Fibroblast of villous mesenchyme (primary cell): ENCODE measurements at regions not wholly inside any gene's neighbourhood (a gene's known extent, or its start where the extent isn't known, plus 50 kb on each side); places are given as distances from the start of the nearest gene placed in this dataset.

Source experiments
- DNase-seq: peaks from one replicate; pipeline ENCODE4 v3.0.0-alpha.2; 2010; ENCODE audit warnings: low read depth
- H3K4me3 ChIP-seq: 2 replicates; pipeline ENCODE4 v1.5.1; 2011; ENCODE audit warnings: low read depth, mild to moderate bottlenecking, low read length
- TF ChIP-seq, protein P1 (sequence below): IDR thresholded peaks from 2 replicates; pipeline ENCODE4 v1.5.1; 2012; ENCODE audit warnings: low read depth, mild to moderate bottlenecking, low read length; ENCODE audit not compliant: insufficient read depth

DNA sequence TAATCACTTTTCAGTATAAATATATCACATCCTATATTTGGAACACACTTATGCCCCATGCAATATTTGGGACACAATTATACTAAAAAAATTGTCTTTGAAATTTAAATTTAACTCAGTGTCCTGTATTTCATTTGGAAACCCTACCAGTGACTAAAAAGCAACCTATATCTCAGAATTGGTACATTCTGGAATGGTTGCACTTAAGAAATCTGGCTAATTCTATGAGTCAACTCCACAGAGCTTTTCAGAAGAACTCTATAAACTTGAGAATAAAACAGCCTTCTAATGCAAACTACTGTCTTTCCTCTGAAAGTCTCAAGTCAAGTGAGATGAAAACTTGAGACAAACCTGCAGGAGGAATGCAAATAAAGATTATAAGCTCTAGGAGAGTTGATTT lies 320.2 kb downstream of the MAFB start:
- H3K4me3 ChIP-seq: no peak overlapping the region
- TF ChIP-seq, protein P1, sequence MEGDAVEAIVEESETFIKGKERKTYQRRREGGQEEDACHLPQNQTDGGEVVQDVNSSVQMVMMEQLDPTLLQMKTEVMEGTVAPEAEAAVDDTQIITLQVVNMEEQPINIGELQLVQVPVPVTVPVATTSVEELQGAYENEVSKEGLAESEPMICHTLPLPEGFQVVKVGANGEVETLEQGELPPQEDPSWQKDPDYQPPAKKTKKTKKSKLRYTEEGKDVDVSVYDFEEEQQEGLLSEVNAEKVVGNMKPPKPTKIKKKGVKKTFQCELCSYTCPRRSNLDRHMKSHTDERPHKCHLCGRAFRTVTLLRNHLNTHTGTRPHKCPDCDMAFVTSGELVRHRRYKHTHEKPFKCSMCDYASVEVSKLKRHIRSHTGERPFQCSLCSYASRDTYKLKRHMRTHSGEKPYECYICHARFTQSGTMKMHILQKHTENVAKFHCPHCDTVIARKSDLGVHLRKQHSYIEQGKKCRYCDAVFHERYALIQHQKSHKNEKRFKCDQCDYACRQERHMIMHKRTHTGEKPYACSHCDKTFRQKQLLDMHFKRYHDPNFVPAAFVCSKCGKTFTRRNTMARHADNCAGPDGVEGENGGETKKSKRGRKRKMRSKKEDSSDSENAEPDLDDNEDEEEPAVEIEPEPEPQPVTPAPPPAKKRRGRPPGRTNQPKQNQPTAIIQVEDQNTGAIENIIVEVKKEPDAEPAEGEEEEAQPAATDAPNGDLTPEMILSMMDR: no peak
- no peak for DNase-seq

DNA sequence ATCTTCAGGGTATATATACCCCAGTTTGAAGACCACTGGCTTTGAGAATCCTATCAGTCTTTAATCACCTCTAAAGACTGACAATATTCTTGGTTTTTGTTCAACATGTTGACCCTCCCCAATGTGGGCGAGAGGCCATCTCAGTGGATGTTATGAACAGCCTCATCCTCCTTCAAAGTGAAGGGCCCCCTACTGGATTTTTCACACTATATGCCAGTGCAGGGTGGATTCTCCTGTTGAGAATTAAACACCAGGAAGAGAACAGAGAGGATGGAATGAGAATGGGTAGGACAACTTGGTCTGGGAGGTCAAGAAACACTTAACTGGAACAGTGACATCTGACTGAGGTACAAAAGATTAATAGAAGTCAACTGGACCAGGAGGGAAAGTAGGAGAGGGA lies 327.1 kb downstream of the MAFB start:
- no peak for DNase-seq
- no peak overlapping the region for H3K4me3 ChIP-seq
- TF ChIP-seq, protein P1: no peak

DNA sequence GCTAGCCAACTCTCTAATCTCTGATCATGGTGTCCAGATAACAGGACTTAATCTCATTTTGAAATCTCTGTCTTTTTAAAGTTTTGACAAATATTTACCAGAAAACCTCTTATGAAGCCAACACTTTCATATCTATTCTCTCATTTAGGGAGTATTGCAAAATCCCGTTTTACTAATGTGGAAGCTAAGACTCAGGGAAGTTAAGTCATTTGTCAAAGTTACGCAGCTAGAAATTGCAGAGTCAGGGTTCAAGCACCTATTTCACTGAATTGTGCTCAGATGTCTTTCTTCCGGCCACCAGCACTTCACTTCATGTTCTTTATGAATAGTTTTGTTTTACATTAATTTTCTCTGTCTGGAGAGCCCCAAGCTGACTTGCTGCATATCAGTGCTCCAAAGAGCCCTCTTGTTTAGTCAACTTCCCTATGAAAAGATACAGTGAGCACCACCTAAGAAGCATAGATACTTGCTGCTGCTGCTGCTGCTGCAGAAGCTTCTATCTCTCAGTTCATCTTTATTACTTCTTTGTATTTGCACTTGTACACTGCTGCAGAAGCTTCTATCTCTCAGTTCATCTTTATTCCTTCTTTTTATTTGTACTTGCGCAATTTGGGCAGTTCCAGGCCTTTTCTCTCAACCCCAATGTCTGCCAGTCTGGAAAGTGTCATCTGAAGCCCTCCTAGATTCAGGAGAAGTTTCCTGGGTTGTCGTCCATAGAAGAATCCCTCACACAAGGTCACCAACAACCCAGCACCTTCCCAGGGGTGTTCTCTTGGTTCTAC lies 329.7 kb downstream of the MAFB start:
- TF ChIP-seq, protein P1: no peak
- H3K4me3 ChIP-seq: no peak overlapping the region
- peak; percentile 2 for DNase-seq

DNA sequence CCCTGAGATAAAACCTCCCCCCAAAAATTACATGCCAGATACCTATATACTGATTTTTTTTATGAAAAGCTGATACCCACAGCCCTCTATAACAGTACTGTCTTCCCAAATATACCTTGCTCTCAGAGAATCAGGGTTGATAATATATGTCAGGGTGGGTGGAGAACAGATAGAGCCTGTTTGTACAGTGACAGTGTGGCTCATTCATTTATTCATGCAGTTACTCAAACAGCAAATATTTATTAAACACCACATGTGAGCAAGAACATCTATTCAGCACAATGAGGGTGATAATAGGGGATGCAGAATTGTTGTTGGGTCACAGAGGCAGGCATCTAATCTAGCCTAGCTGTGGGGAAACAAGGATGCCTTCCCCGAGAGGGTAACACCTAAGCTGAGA lies 334.2 kb downstream of the MAFB start:
- no peak overlapping the region for H3K4me3 ChIP-seq
- TF ChIP-seq, protein P1: no peak
- no peak for DNase-seq

DNA sequence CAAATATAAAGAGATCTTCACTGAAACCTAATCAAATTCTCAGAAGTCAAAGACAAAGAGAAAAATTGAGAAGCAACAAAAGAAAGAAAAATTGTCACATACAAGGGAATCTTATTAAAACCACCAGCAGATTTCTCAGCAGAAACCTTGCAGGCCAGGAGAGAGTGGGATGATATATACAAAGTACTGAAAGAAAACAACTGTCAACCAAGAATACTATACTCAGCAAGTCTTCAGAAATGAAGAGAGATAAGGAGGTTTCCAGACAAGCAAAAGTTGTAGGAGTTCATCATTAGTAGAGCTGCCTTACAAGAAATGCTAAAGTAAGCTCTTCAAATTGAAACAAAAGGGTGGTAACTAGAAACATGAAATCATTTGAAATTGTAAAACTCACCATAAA lies 345.6 kb downstream of the MAFB start:
- no peak for DNase-seq
- TF ChIP-seq, protein P1: no peak
- no peak overlapping the region for H3K4me3 ChIP-seq

DNA sequence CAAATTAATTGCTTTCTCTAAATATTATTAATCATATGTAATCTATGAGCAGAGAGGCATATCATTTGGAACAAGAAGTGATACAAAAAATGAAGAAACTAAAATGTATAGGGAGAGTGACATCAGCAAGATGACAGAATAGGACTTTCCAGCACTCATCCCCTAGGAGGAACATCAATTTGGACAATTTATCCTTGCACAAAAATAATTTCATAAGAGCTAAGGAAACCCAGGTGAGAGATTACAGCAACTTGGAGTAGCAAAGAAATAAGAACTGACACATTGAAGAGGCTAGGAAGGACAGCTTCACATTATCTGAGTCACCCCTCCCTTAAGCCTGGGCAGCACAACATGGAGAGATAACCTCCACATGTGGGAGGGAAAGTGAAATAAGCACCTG lies 347.5 kb downstream of the MAFB start:
- no peak for DNase-seq
- TF ChIP-seq, protein P1: no peak
- H3K4me3 ChIP-seq: no peak overlapping the region
